Stimulated activated CD8-positive, alpha-beta memory T cell treated with anti-CD3 and anti-CD28 coated beads, Interleukin-7, amount 100 ng/mL, for 48 hours (primary cell): ENCODE measurements at regions not wholly inside any gene's neighbourhood (a gene's known extent, or its start where the extent isn't known, plus 50 kb on each side); places are given as distances from the start of the nearest gene placed in this dataset.
"Not testable (repeated sequence)": the region's sequence is repeated elsewhere in the genome, so short reads cannot be mapped to it uniquely, and the experiment has no call there.

Experiments used
- DNase-seq, 2 donors: peaks; one replicate each; pipeline ENCODE4 v3.0.0-alpha.2; 2020; ENCODE audit warnings: low read depth in 1 of 2; ENCODE audit errors: extremely low read depth in 1 of 2

DNA sequence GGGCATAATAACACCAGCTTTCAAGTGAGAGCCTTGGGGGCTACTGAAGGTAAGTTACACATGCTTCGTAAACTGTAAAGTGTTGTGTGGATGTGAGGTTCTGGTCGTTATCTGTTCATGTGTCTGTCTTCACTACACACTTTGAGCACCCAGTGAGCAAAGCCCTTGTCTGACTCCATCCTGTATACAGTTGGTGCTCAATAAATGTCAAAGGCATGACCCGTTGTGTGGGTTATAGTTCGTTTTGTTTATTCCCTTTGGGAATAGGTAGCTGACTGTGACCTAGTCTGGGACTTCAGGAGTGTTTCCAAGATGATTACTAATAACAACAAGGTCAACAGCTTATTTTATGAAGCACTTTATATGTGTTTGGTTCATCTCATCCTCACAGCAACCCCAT, 146.9 kb downstream of the MIAT start:
- no peak for DNase-seq

DNA sequence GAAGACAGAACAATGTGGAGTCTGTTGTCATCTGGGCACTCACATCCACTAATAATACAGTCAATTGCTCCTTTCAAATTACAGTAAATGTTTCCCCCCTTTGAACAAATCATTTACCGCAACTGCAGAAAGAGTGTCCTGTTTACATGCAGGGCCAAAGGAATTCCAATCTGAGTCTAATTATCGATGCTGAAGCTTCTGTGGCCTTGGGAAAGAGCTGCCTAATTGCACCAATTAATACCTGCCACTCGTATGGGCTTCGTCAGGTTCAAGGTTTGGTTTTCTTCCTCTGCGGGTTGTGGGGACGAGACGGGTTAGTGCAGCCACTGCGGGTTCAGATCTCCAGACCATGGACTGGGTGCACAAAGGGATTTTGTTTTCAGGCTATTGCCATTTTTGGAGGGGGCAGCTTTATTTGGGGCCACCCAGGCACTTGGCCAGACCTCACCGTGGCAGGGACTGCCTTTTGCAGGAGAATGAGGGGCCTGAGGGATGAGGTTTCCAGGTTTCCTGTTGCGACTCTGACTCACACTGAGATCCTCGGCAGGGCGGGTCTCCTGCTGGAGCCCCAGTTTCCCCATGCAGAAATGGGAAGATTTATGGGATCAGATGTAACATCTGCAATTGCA, 147.6 kb downstream of the MIAT start:
- no peak for DNase-seq

DNA sequence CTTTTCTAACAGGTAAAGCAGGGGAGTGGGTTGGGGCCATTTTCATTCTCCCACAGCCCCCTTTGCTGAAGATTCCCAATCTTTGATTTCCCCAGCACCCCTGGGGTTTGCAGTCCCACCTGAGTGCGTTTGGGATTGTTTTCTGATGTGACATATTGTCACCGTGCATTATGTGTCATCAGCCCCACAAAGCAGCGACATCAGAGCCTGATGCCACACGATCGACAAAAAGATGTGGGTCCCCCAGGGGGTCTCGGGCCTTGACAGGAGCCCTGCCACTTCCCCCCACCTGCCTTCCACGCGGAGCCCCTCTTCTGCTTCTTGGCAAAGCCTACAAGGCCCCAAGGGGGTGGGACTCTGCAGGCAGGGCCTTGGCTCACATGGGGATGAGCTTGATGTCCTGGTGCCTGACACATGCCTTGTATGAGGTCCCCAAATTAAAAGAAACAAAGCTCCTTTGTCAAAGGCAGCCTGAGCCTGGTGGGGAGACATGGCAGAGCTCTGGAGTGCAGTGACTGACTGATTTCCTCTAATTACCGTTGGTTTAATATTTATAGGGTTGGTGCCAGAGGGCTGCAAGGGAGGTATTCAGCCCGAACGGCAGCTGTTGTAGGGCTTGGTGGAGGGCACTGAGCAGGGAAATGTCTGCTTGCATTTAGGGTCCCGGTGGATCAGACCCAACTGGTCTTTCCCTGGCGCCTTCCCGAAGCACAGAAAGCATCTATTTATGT, 149.2 kb downstream of the MIAT start:
- no peak for DNase-seq

DNA sequence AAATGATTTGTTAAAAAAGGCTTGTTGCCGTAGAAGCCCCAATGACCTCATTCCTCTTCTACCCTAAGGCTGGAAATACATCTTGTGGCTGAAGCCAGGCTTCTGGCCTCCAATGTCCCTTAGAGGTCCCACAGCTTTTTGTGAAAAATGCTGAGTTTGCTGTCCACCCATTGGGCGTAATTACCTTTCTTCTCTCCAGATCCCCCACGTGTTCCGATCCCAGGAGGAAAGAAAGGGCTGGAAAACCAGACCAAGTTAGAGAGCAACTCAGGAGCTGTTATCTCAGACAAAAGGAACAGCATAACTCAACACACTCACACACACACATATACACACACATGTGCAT, 154.2 kb downstream of the MIAT start:
- no peak for DNase-seq

DNA sequence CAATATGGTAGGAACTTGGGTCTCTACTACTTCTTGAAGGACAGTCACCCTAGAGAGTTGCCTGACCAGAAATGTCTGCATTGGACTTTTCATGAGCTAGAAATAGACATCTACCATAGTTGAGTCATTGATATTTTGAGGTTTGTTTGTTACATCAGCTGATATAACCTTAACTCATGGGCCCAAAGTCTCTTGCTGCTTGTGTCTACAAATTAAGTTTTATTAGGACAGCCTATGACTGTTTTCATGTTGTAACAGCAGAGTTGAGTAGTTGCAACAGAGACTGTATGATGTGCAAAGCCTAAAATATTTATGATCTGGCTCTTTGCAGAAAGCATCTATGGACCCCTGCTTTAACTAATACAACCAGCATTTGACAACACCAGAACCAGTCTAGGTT, 155.3 kb downstream of the MIAT start:
- DNase-seq, result no peak

DNA sequence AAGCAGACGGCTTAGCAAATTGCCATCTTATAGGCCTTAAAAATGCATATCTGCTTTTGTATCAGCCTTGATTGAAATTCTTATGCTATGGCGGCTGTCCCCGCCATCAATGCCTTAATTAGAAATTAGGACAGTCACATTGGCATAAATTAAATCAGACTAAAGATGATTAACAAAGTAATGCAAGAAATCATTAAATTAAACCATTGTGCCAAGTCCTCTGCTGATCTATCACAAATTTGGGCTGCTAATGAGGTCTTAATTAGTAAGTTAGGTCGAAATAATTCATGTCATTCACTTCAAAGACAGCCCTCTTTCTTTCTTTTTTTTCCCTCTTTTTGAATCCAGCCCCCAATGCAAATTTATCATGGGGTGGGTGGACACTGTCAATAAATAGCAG, 159.3 kb downstream of the MIAT start:
- DNase-seq, result no peak

DNA sequence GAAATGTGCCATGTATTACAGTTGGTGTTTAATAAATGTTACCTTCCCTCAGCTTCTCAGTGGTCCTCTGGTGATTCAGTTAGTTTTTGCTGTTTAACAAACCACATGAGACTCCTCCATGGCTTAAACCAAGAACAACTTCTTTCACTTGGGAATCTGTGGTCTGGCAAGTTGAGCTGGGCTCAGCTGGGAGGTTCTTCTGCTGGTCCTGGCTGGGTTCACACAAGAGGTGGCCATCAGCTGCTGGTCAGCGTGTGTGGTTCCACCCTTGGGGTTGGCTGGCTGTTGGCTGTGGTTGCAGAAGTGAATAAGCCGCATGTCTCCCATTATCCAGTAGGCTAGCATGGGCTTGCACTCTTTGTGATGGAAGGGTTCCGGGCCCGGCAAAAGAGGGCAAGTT, 160.5 kb downstream of the MIAT start:
- no peak for DNase-seq

DNA sequence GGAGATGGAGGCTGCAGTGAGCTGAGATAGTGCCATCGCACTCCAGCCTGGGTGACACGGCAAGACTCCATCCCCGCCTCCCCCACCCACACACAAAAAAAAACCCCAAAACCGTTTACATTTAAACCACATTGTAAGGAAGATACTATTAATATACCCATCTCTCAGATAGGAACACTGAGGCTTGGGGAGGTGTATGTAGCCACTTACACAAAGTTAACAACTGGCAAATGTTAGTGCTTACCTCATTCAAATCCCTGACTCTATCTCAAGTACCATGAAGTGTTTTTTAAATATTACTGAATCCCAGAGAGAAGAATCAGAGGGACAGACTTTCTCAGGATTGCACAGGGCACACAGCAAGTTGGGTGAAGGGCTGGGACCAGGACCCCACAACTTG, 164.5 kb downstream of the MIAT start:
- DNase-seq, result no peak

DNA sequence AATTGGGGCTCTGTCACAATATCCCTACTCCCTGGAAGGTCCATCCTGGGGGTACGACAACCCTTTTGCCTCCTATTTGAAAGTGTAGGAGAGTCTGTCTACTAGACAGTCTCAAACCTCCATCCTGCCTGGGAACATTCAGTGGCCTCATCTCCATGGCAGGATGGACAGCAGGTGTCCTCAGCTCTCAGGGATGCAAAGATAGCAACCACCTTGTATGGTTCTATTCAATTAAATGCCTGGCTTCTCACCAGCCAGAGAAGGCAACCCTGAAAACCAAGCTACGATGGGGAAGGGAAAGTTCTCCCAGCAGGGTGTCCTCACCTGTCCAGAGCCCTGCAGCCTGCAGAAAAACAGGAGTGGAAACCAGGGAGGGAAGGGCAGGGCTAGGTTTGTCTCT, 164.9 kb downstream of the MIAT start:
- no peak for DNase-seq

DNA sequence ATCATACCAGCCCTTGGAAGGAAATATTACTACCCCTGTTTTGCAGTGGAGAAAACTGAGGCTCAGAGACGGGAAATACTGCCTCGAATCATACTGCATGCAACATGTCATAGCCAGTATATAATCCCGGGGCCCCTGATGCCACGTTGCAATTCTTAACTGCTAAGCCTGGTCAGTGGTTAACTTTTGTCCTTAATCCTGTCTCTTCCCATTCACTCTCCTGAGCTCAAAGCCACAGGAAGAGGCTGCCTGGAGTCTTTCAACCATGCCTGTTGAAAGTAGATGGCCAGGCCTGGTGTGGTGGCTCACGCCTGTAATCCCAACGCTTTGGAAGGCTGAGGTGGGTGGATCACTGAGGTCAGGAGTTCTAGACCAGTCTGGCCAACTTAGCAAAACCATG, 166.6 kb downstream of the MIAT start:
- no peak for DNase-seq

DNA sequence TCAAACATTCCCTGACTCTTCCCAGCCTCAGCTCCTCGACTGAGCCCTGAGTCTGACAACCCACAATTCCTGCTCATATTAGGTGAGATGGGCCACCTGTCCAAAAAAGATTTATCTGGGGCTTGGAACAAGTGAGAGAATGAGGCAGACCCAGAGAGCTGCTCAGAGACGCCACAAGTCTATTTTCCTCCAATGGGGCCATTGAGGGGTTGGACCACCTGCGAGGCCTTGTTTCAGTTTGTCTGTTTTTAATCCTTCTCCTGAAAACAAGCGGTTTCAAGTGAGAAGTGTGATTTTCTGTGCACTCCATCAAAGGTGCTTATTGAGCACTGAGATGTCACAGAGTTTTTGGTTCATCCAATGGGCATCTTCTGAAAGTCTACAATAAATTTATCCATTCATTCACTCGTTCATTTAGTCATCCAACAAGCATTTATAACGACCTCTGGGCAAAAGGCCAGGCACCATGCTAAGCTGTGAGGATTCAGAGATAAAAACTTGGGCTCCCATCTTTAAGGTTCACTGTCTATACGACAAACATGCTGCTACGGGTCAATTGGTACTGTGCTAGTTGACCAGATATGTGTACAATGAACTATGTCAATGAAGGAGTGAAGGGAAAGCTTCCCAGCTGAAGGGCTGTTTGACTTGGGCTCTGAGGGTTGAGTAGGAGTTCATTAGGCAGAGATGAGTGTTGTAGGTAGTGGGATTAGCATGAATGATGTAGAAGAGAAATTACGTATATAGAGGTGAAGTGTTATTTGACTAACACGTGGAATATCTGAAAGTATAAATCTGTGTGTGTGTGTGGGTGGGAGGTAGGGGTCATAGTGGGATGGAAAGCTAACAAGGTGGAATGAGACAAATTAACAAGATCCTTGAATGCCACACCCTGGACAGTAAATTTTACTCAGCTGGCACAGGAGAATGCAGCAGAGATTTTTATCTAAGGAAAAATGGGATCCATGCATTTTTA, 168.9 kb downstream of the MIAT start:
- DNase-seq, result no peak

DNA sequence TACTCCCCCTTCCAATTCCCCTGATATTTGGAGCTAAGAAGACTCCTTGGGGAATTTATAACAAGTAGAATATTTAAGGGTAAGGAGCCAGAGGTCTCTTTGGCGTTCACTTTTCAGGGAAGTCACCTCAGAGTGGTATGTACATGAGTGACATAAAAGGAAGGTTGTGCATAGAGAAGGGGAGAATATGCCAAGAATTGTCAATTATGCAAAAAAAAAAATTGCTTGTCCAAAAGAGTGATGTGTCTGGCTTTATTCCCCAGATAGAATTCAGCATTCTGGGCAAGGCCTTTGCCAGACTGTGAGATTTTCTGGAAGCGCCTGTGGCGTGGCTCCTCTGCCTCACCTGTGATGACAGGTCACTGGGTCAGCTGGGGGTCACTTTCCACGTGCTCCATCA, 170.2 kb downstream of the MIAT start:
- DNase-seq, result no peak

DNA sequence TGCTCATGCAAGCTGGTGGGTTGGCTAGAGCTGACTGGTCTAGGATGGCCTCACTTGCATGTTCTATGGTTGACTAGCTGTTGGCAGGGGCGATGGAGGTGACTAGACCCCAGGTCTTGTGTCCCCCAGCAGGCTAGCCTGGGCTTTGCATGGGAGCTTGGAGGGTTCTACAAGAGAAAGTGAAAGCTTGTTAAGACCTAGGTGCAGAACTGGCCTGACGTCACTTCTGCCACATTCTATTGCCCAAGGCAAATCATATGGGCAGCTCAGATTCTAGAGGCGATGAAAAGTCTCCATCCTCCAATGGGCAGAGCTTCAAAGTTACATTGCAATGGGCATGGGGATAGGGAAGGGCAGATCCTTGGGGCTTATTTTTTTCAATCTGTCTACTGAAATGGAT, 170.9 kb downstream of the MIAT start:
- no peak for DNase-seq

DNA sequence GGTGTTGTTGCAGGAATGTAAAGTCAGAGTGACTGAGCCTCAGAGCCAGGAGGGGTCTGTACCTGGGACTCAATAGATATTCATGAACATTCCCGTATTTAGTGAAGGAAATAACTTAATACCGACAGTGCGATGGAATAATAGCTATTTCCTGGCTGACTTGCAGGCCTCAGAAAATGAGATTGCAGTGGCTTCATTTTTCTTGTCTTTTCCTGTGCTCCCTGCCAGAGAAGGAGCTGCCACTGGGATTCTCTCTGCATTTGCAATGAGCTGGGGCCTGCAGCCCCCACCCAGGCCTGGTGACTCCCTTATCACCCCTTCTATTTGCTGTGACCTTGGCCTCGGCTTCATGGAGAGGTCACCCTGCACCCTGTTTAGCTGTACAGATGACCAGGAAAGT, 173.4 kb downstream of the MIAT start:
- DNase-seq, result no peak

DNA sequence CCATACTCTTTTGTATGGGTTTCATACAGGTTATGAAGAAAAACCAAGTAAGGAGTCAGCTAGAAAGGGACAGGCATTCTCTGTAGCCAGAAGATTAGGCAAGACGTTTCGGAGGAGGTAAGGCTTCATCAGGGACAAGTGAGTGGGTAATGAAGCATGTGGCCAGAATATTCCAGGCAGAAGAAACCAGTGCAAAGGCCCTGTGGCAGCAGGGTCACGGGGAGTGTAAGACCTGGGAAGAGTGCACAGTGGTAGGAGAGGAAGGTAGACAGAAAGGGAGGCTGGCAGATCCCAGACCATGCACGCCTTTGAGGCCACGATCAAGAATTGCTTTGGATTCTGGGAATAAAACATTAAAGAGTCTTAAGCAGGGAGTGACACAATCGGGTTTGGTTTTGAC, 177.6 kb downstream of the MIAT start:
- no peak for DNase-seq

DNA sequence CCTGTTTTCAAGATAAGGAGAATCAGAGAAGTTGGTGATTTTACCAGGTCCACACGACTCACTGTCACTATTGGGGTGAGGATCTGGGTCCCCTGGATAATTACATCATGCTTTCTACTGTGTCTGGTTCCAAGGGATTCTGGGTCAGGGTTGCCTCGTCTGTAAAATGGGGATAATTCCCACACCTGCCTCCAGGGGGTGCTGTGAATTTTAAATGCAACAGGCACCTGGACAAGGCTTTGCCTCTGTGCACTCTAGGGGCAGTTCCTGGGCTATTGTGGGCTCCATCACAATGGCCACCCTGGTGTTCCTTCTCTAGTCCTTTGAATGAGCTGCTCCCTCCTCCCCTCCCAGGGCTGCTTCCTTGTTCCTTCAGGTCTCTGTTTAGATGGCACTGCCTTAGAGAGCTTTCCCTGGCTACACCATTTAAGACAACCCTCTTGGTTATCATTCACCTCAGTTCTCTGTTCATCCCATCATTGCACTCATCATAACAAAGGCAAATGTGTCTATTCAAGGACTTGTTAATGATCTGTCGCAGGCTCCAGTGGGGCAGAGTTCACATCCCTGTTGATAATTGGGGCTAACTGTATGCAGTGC, 178.6 kb downstream of the MIAT start:
- DNase-seq, result peak; percentile 22 to 23

DNA sequence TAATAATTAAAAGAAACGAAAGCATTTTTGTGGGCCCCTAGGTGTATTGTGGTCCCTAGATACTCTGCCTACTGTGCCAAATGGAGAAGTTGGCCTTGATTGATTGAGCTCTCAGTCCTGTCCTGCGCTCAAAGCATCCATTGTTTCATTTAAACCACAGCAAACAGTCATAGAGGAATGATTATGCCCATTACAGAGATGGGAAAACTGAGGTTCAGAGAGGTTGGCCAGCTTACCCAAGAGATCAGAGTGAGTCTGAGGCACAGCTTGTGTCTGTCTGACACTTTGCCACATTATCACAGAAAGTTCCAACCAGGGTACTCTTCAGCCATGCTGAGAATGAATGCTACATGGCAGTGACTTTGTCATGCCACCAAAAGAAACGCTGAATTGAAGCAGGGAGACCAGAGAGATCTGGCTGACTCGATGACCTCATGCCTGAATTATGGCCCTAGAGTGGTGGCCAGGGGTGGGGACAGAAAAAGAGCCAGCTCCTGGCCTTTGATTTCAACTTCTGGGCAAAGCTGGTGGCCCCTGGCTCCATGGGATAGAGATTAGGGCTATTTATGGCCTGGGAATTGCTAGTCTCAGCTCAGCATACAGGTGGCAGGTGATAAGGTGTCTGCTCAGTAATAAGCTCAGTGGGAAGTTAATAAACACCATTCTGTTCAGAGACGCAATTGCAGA, 180.5 kb downstream of the MIAT start:
- DNase-seq, result no peak

DNA sequence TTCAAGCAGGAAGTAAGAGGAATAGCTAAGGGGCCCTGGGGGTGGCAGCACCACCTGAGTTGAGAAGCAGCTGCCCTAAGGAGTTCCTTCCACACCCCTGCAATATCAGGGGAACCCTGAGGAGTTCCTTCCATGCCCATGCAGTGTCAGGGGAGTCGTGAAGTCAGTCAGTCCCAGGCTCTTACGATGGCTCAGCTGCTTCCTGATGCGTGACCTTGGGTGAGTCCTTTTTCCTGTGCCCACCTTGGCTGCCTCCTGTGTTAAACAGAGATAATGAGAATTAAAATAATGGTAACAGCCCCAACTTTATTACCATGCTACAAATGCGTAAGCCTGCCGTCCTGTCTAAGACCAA, 181.1 kb downstream of the MIAT start:
- DNase-seq, result no peak

DNA sequence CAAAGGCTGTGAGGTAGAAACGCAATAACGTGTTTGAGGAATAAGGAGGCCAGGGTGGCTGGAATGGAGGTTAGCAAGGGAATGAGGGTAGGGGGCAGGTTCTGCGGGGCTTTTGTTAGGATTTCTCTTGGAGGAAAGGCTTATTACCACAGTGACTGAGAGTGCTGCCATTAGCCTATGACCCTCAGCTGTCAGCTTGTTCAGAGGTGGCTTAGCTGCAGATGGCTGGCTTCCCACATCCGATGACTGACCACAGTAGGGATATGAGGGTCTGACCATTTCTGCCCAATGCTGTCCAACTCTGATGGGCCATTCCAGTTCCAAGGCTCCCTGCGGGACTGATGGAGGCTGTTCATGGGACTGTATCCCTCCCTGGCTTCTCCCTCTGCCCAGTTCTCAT, 181.8 kb downstream of the MIAT start:
- no peak for DNase-seq

DNA sequence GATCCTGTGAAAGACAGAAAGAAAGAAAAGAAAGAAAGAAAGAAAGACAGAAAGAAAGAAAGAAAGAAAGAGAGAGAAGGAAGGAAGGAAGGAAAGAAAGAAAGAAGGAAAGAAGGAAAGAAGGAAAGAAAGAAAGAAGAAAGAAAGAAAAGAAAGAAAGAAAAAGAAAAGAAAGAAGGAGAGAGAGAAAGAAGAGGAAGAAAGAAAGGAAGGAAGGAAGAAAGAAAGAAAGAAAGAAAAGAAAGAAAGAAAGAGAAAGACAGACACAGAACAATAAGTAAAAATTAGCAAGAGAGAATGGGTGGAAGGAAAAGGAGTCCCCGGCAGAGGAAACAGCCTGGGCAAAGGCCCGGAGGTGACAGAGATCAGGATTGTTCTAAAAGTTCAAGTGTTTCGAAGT, 183.4 kb downstream of the MIAT start:
- not testable (repeated sequence) for DNase-seq

DNA sequence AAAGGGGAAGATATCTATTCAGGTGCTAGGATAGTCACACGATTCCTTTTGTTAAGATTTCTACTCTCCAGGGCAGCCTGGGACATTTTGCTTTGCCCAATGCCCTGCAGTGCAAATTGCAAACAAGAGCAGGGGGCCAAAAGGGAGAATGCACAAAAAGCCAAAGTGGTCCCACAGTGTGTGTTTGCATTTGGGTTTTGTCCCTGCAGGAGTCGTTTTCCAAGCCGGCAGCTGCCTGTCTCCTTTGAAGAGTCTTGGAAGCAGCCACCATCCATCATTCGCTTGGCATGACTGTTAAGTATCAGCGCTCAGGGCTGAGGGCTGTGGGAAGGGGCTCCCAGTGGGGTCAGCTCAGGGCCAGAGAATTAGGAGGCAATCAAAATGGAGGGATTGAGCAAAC, 184.7 kb downstream of the MIAT start:
- DNase-seq, result no peak
